ENCODE measurements at regions not wholly inside any gene's neighbourhood (a gene's known extent, or its start where the extent isn't known, plus 50 kb on each side); places are given as distances from the start of the nearest gene placed in this dataset.

DNA sequence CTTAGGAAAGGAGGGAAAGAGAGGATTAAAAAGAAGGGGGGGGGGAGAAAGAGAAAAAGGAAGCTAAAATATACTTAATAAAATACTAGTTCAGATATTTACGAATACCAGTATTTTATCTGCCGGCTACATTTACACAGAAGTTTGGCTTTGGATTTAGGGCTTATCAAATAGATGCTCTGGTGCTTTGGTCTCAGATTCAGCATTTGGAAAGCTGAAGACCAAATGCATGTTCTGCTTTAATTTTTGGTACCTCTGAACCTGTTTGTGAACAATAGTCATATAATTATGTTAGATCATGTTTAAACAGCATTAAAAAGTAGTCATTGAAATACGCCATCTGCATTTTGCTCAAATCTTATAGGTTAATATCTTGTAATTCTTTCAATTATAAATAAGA lies 786.0 kb upstream of the CITED2 start:
- TF ChIP-seq, protein P1, sequence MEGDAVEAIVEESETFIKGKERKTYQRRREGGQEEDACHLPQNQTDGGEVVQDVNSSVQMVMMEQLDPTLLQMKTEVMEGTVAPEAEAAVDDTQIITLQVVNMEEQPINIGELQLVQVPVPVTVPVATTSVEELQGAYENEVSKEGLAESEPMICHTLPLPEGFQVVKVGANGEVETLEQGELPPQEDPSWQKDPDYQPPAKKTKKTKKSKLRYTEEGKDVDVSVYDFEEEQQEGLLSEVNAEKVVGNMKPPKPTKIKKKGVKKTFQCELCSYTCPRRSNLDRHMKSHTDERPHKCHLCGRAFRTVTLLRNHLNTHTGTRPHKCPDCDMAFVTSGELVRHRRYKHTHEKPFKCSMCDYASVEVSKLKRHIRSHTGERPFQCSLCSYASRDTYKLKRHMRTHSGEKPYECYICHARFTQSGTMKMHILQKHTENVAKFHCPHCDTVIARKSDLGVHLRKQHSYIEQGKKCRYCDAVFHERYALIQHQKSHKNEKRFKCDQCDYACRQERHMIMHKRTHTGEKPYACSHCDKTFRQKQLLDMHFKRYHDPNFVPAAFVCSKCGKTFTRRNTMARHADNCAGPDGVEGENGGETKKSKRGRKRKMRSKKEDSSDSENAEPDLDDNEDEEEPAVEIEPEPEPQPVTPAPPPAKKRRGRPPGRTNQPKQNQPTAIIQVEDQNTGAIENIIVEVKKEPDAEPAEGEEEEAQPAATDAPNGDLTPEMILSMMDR (conservative IDR thresholded peaks at IDR 0.05 in 1 of 2, IDR thresholded peaks at IDR 0.05 in 1 of 2; ENCODE audit: extremely low read depth in 1 of 2, insufficient read depth in 1 of 2, low read depth in 1 of 2, low read length in 2 of 2), result no peak
- TF ChIP-seq EZH2 (IDR thresholded peaks at IDR 0.05; ENCODE audit: borderline replicate concordance, low read length), result no peak

Measured in mammary epithelial cell (primary cell).